Coronary artery (tissue), 2 donors: ENCODE measurements at regions not wholly inside any gene's neighbourhood (a gene's known extent, or its start where the extent isn't known, plus 50 kb on each side); places are given as distances from the start of the nearest gene placed in this dataset.
"Not testable (repeated sequence)": the region's sequence is repeated elsewhere in the genome, so short reads cannot be mapped to it uniquely, and the experiment has no call there.

Experiments
- DNase-seq: peaks from one replicate; pipeline ENCODE4 v3.0.0-alpha.2; 2017; ENCODE audit warnings: low spot score
- H3K27ac ChIP-seq, 2 donors: fragments of 200-600 bp; sonication (generic); one replicate each; pipeline ENCODE4 v1.5.1; 2016 to 2019
- H3K4me3 ChIP-seq: fragments of 200-600 bp; sonication (generic); 2 replicates; pipeline ENCODE4 v1.5.1; 2016; ENCODE audit warnings: mild to moderate bottlenecking, moderate library complexity
- CTCF ChIP-seq: fragments of 200-600 bp; sonication (generic); IDR thresholded peaks from one replicate; pipeline ENCODE4 v1.5.1; 2019; ENCODE audit warnings: antibody characterized with exemption

- no peak overlapping the region for H3K4me3 ChIP-seq
- DNase-seq, result no peak
- no peak overlapping the region for H3K27ac ChIP-seq
- no peak for TF ChIP-seq CTCF
Measured at GRCh38 chr5:152592416-152592815, 187.3 kb upstream of the NMUR2 start.

GRCh38 chr5:152593388-152593787, 188.3 kb upstream of the NMUR2 start:
- TF ChIP-seq CTCF, result no peak
- DNase-seq, result no peak
- Histone ChIP-seq H3K4me3 (no peak overlapping the region), H3K27ac (no peak overlapping the region)

- H3K4me3 ChIP-seq, result no peak overlapping the region
- no peak for DNase-seq
- no peak overlapping the region for H3K27ac ChIP-seq
- TF ChIP-seq CTCF, result no peak
Measured at GRCh38 chr5:152595405-152595804, 190.3 kb upstream of the NMUR2 start.

- Histone ChIP-seq H3K4me3 (no peak overlapping the region), H3K27ac (no peak overlapping the region)
- TF ChIP-seq CTCF, result no peak
- no peak for DNase-seq
Measured at GRCh38 chr5:152599096-152599495, 194.0 kb upstream of the NMUR2 start.

- no peak for DNase-seq
- TF ChIP-seq CTCF, result no peak
- Histone ChIP-seq H3K27ac (no peak overlapping the region), H3K4me3 (no peak overlapping the region)
Measured at GRCh38 chr5:152601806-152602732, 197.0 kb upstream of the NMUR2 start.

- not testable (repeated sequence) for DNase-seq, H3K27ac ChIP-seq
Measured at GRCh38 chr5:152606050-152606449, 201.0 kb upstream of the NMUR2 start.

GRCh38 chr5:152606776-152607364, 201.8 kb upstream of the NMUR2 start:
- no peak overlapping the region for H3K4me3 ChIP-seq
- DNase-seq, result no peak
- H3K27ac ChIP-seq, result no peak overlapping the region
- no peak for TF ChIP-seq CTCF

More at GRCh38 chr5:152606050-152606449, 201.0 kb upstream of the NMUR2 start:
- not testable (repeated sequence) for H3K4me3 ChIP-seq
